OCI-LY1 (cell line): ENCODE measurements at regions not wholly inside any gene's neighbourhood (a gene's known extent, or its start where the extent isn't known, plus 50 kb on each side); places are given as distances from the start of the nearest gene placed in this dataset.

Source experiments
- H2AFZ ChIP-seq: fragments of 200-600 bp; sonication (generic), shearing (Covaris generic); 2 replicates; pipeline ENCODE4 v1.6.0; 2014; ENCODE audit warnings: antibody characterized with exemption, mild to moderate bottlenecking, low read length
- H3F3A ChIP-seq: fragments of 200-600 bp; sonication (generic), shearing (Covaris generic); 2 replicates; pipeline ENCODE4 v1.6.0; 2014; ENCODE audit warnings: mild to moderate bottlenecking, antibody characterized with exemption, low read length, moderate library complexity; ENCODE audit not compliant: insufficient read depth
- H3K27ac ChIP-seq: fragments of 200-600 bp; sonication (generic); 2 replicates; pipeline ENCODE4 v1.5.1; 2014; ENCODE audit warnings: low read length, mixed run types, mild to moderate bottlenecking, low read depth; ENCODE audit not compliant: poor library complexity, severe bottlenecking
- H3K27me3 ChIP-seq: fragments of 200-600 bp; sonication (generic); 2 replicates; pipeline ENCODE4 v1.6.0; 2014; ENCODE audit warnings: antibody characterized with exemption, mild to moderate bottlenecking, low read length, moderate library complexity; ENCODE audit not compliant: insufficient read depth
- H3K36me3 ChIP-seq: fragments of 200-600 bp; sonication (generic); 2 replicates; pipeline ENCODE4 v1.6.1; 2014; ENCODE audit warnings: mild to moderate bottlenecking, antibody characterized with exemption, low read length, moderate library complexity, mixed read lengths; ENCODE audit not compliant: insufficient read depth
- H3K4me1 ChIP-seq: fragments of 200-600 bp; sonication (generic); 2 replicates; pipeline ENCODE4 v1.5.1; 2014; ENCODE audit warnings: mild to moderate bottlenecking, low read length, moderate library complexity; ENCODE audit not compliant: insufficient read depth, severe bottlenecking
- H3K4me2 ChIP-seq: fragments of 200-600 bp; sonication (generic), shearing (Covaris generic); 2 replicates; pipeline ENCODE4 v1.6.1; 2014; ENCODE audit warnings: low read length
- H3K4me3 ChIP-seq: fragments of 200-600 bp; sonication (generic); 2 replicates; pipeline ENCODE4 v1.5.1; 2014; ENCODE audit warnings: low read length, low read depth, mild to moderate bottlenecking, mixed read lengths; ENCODE audit not compliant: poor library complexity, severe bottlenecking
- H3K79me2 ChIP-seq: fragments of 200-600 bp; shearing (Covaris generic); 2 replicates; pipeline ENCODE4 v1.6.1; 2016; ENCODE audit warnings: mixed run types, low read length, mixed read lengths; ENCODE audit not compliant: insufficient read depth
- H3K9ac ChIP-seq: fragments of 200-600 bp; sonication (generic), shearing (Covaris generic); 2 replicates; pipeline ENCODE4 v1.6.1; 2014; ENCODE audit warnings: mild to moderate bottlenecking, low read length, mixed read lengths
- H3K9me2 ChIP-seq: fragments of 200-600 bp; sonication (generic), shearing (Covaris generic); 2 replicates; pipeline ENCODE4 v1.6.1; 2014; ENCODE audit warnings: low read depth, mild to moderate bottlenecking, low read length, mixed read lengths
- H3K9me3 ChIP-seq: fragments of 200-600 bp; shearing (Covaris generic); 2 replicates; pipeline ENCODE4 v1.6.1; 2014; ENCODE audit warnings: low read length, mixed read lengths
- H4K20me1 ChIP-seq: fragments of 200-600 bp; sonication (generic), shearing (Covaris generic); 2 replicates; pipeline ENCODE4 v1.6.0; 2016; ENCODE audit warnings: mild to moderate bottlenecking, low read length; ENCODE audit not compliant: insufficient read depth
- CTCF ChIP-seq: fragments of 200-600 bp; sonication (generic), shearing (Covaris generic); IDR thresholded peaks from 2 replicates; pipeline ENCODE4 v1.5.1; 2017; ENCODE audit warnings: mild to moderate bottlenecking, antibody characterized with exemption, low read length, moderate library complexity, mixed read lengths
- EZH2 ChIP-seq: fragments of 200-600 bp; sonication (generic), shearing (Covaris generic); IDR thresholded peaks from 2 replicates; pipeline ENCODE4 v1.8.0; 2017; ENCODE audit warnings: borderline replicate concordance, mixed run types, mild to moderate bottlenecking, antibody characterized with exemption, low read length, moderate library complexity, mixed read lengths

- H3K27ac ChIP-seq, result no peak overlapping the region
- H2AFZ ChIP-seq, result no peak overlapping the region
- H3K4me3 ChIP-seq, result no peak overlapping the region
- H3K9ac ChIP-seq, result no peak overlapping the region
- no peaks in the 10 kb centered on the region for H3K9me2 ChIP-seq
- no peaks in the 10 kb centered on the region for H3F3A ChIP-seq
- H3K9me3 ChIP-seq, result no peaks in the 10 kb centered on the region
- no peaks in the 10 kb centered on the region for H4K20me1 ChIP-seq
- H3K27me3 ChIP-seq, result no peaks in the 10 kb centered on the region
- TF ChIP-seq CTCF, result no peak
- no peak for TF ChIP-seq EZH2
- H3K4me2 ChIP-seq, result no peak overlapping the region
- H3K79me2 ChIP-seq, result no peaks in the 10 kb centered on the region
- H3K4me1 ChIP-seq, result no peaks in the 10 kb centered on the region
- H3K36me3 ChIP-seq, result no peaks in the 10 kb centered on the region
Observed at GRCh38 chr3:24905266-24905665, 410.6 kb upstream of the THRB start.

GRCh38 chr3:24907106-24907505 is 412.5 kb upstream of the THRB start:
- no peak for TF ChIP-seq CTCF
- TF ChIP-seq EZH2, result no peak
- Histone ChIP-seq H2AFZ (no peak overlapping the region), H3K79me2 (no peaks in the 10 kb centered on the region), H3K36me3 (no peaks in the 10 kb centered on the region), H3K4me3 (no peak overlapping the region), H3K9me2 (no peaks in the 10 kb centered on the region), H3K27ac (no peak overlapping the region), H3F3A (no peaks in the 10 kb centered on the region), H3K4me2 (no peak overlapping the region), H4K20me1 (no peaks in the 10 kb centered on the region), H3K9me3 (no peaks in the 10 kb centered on the region), H3K9ac (no peak overlapping the region), H3K4me1 (no peaks in the 10 kb centered on the region), H3K27me3 (no peaks in the 10 kb centered on the region)

- Histone ChIP-seq H3K9me2 (no peaks in the 10 kb centered on the region), H2AFZ (no peak overlapping the region), H4K20me1 (no peaks in the 10 kb centered on the region), H3K27ac (no peak overlapping the region), H3K9me3 (no peaks in the 10 kb centered on the region), H3K4me2 (no peak overlapping the region), H3K4me3 (no peak overlapping the region), H3K36me3 (no peaks in the 10 kb centered on the region), H3K79me2 (no peaks in the 10 kb centered on the region), H3K27me3 (no peaks in the 10 kb centered on the region), H3K9ac (no peak overlapping the region), H3K4me1 (no peaks in the 10 kb centered on the region), H3F3A (no peaks in the 10 kb centered on the region)
- TF ChIP-seq EZH2 (no peak), CTCF (no peak)
Observed at GRCh38 chr3:24911076-24911475, 416.4 kb upstream of the THRB start.
